ENCODE measurements at regions not wholly inside any gene's neighbourhood (a gene's known extent, or its start where the extent isn't known, plus 50 kb on each side); places are given as distances from the start of the nearest gene placed in this dataset.

- Mint-ChIP-seq H3K36me3 (no peaks in the 10 kb centered on the region), H3K4me1 (no peaks in the 10 kb centered on the region), H3K9me3 (peaks cover 0 to 10% (median 2%) of the 10 kb centered on the region in 11 donors), H3K27me3 (no peaks in the 10 kb centered on the region), H3K4me3 (no peak overlapping the region), H3K27ac (no peak overlapping the region)
- DNase-seq (no peak), ATAC-seq (no peak)
- no peaks in the 10 kb centered on the region for H3K27me3 ChIP-seq (ENCODE audit: control insufficient read depth in 2 of 2, insufficient read depth in 2 of 2, low read length in 2 of 2)
- ChIA-PET CTCF (no interaction called here), POLR2A (no interaction called here)
- intact Hi-C loops (cut with micrococcal nuclease): no loop called here
- no peaks in the 10 kb centered on the region for H3K4me1 ChIP-seq (ENCODE audit: control insufficient read depth in 2 of 2, insufficient read depth in 2 of 2, low read length in 2 of 2)
- H3K36me3 ChIP-seq (ENCODE audit: control insufficient read depth in 2 of 3, insufficient read depth in 3 of 3, low read length in 3 of 3): no peaks in the 10 kb centered on the region
- H3K27ac ChIP-seq (ENCODE audit: low read depth, low read length): no peak overlapping the region
- H3K4me3 ChIP-seq (ENCODE audit: low read length): no peak overlapping the region
- no peaks in the 10 kb centered on the region for H3K9me3 ChIP-seq (ENCODE audit: control insufficient read depth in 2 of 3, low read length in 3 of 3)
Measured at GRCh38 chr7:49639068-49639593, 134.3 kb upstream of the VWC2 start.

- no peak overlapping the region for H3K27ac ChIP-seq (ENCODE audit: low read depth, low read length)
- H3K4me1 Mint-ChIP-seq: no peaks in the 10 kb centered on the region
- no peaks in the 10 kb centered on the region for H3K27me3 ChIP-seq (ENCODE audit: control insufficient read depth in 2 of 2, insufficient read depth in 2 of 2, low read length in 2 of 2)
- H3K27ac Mint-ChIP-seq: no peak overlapping the region
- no peaks in the 10 kb centered on the region for H3K36me3 ChIP-seq (ENCODE audit: control insufficient read depth in 2 of 3, insufficient read depth in 3 of 3, low read length in 3 of 3)
- POLR2A ChIA-PET: no interaction called here
- no peaks in the 10 kb centered on the region for H3K36me3 Mint-ChIP-seq
- ATAC-seq (no peak), DNase-seq (no peak)
- H3K4me3 Mint-ChIP-seq: no peak overlapping the region
- no peaks in the 10 kb centered on the region for H3K27me3 Mint-ChIP-seq
- H3K9me3 ChIP-seq (ENCODE audit: control insufficient read depth in 2 of 3, low read length in 3 of 3): no peaks in the 10 kb centered on the region
- intact Hi-C loops (cut with micrococcal nuclease): no loop called here
- CTCF ChIA-PET: no interaction called here
- H3K4me1 ChIP-seq (ENCODE audit: control insufficient read depth in 2 of 2, insufficient read depth in 2 of 2, low read length in 2 of 2): no peaks in the 10 kb centered on the region
- no peak overlapping the region for H3K4me3 ChIP-seq (ENCODE audit: low read length)
- H3K9me3 Mint-ChIP-seq: peaks cover 0 to 10% (median 2%) of the 10 kb centered on the region in 11 donors
Measured at GRCh38 chr7:49639808-49640207, 133.6 kb upstream of the VWC2 start.

GRCh38 chr7:49643321-49643720, 130.1 kb upstream of the VWC2 start:
- Histone ChIP-seq H3K27me3 (ENCODE audit: control insufficient read depth in 2 of 2, insufficient read depth in 2 of 2, low read length in 2 of 2) (no peaks in the 10 kb centered on the region), H3K36me3 (ENCODE audit: control insufficient read depth in 2 of 3, insufficient read depth in 3 of 3, low read length in 3 of 3) (no peaks in the 10 kb centered on the region), H3K4me3 (ENCODE audit: low read length) (no peak overlapping the region), H3K9me3 (ENCODE audit: control insufficient read depth in 2 of 3, low read length in 3 of 3) (no peaks in the 10 kb centered on the region), H3K4me1 (ENCODE audit: control insufficient read depth in 2 of 2, insufficient read depth in 2 of 2, low read length in 2 of 2) (no peaks in the 10 kb centered on the region), H3K27ac (ENCODE audit: low read depth, low read length) (no peak overlapping the region)
- Mint-ChIP-seq H3K4me1 (no peaks in the 10 kb centered on the region), H3K9me3 (peaks cover 0 to 6% (median under 1%) of the 10 kb centered on the region in 11 donors), H3K27ac (no peak overlapping the region), H3K36me3 (no peaks in the 10 kb centered on the region), H3K27me3 (no peaks in the 10 kb centered on the region), H3K4me3 (no peak overlapping the region)
- intact Hi-C loops (cut with micrococcal nuclease): no loop called here
- ATAC-seq (no peak), DNase-seq (no peak)
- ChIA-PET POLR2A (no interaction called here), CTCF (no interaction called here)

- Mint-ChIP-seq H3K27ac (no peak overlapping the region), H3K4me1 (no peaks in the 10 kb centered on the region), H3K27me3 (no peaks in the 10 kb centered on the region), H3K4me3 (no peak overlapping the region), H3K9me3 (peaks cover 0 to 6% (median 0%) of the 10 kb centered on the region in 11 donors), H3K36me3 (no peaks in the 10 kb centered on the region)
- Histone ChIP-seq H3K27ac (ENCODE audit: low read depth, low read length) (no peak overlapping the region), H3K4me1 (ENCODE audit: control insufficient read depth in 2 of 2, insufficient read depth in 2 of 2, low read length in 2 of 2) (no peaks in the 10 kb centered on the region), H3K4me3 (ENCODE audit: low read length) (no peak overlapping the region), H3K9me3 (ENCODE audit: control insufficient read depth in 2 of 3, low read length in 3 of 3) (no peaks in the 10 kb centered on the region), H3K36me3 (ENCODE audit: control insufficient read depth in 2 of 3, insufficient read depth in 3 of 3, low read length in 3 of 3) (no peaks in the 10 kb centered on the region), H3K27me3 (ENCODE audit: control insufficient read depth in 2 of 2, insufficient read depth in 2 of 2, low read length in 2 of 2) (no peaks in the 10 kb centered on the region)
- ATAC-seq (no peak), DNase-seq (no peak)
- ChIA-PET POLR2A (no interaction called here), CTCF (no interaction called here)
- intact Hi-C loops (cut with micrococcal nuclease): no loop called here
Measured at GRCh38 chr7:49643736-49644135, 129.7 kb upstream of the VWC2 start.

- no peaks in the 10 kb centered on the region for H3K9me3 ChIP-seq (ENCODE audit: control insufficient read depth in 2 of 3, low read length in 3 of 3)
- no peaks in the 10 kb centered on the region for H3K27me3 ChIP-seq (ENCODE audit: control insufficient read depth in 2 of 2, insufficient read depth in 2 of 2, low read length in 2 of 2)
- POLR2A ChIA-PET: no interaction called here
- no peak overlapping the region for H3K27ac ChIP-seq (ENCODE audit: low read depth, low read length)
- H3K36me3 ChIP-seq (ENCODE audit: control insufficient read depth in 2 of 3, insufficient read depth in 3 of 3, low read length in 3 of 3): no peaks in the 10 kb centered on the region
- intact Hi-C loops (cut with micrococcal nuclease): no loop called here
- no peaks in the 10 kb centered on the region for H3K4me1 ChIP-seq (ENCODE audit: control insufficient read depth in 2 of 2, insufficient read depth in 2 of 2, low read length in 2 of 2)
- Mint-ChIP-seq H3K27me3 (peaks cover 0 to 5% (median 4%) of the 10 kb centered on the region in 5 donors), H3K4me1 (no peaks in the 10 kb centered on the region), H3K36me3 (no peaks in the 10 kb centered on the region), H3K27ac (no peak overlapping the region), H3K4me3 (no peak overlapping the region), H3K9me3 (peaks cover 0 to 7% (median 2%) of the 10 kb centered on the region in 11 donors)
- no peak overlapping the region for H3K4me3 ChIP-seq (ENCODE audit: low read length)
- ATAC-seq: no peak
- CTCF ChIA-PET: no interaction called here
- no peak for DNase-seq
Measured at GRCh38 chr7:49644396-49645166, 128.9 kb upstream of the VWC2 start.

- no peak overlapping the region for H3K27ac ChIP-seq (ENCODE audit: low read depth, low read length)
- Mint-ChIP-seq H3K9me3 (peaks cover 0 to 12% (median 3%) of the 10 kb centered on the region in 11 donors), H3K4me3 (no peak overlapping the region), H3K36me3 (no peaks in the 10 kb centered on the region), H3K27me3 (peaks cover 0 to 5% (median 4%) of the 10 kb centered on the region in 5 donors), H3K4me1 (no peaks in the 10 kb centered on the region), H3K27ac (no peak overlapping the region)
- no peak overlapping the region for H3K4me3 ChIP-seq (ENCODE audit: low read length)
- H3K4me1 ChIP-seq (ENCODE audit: control insufficient read depth in 2 of 2, insufficient read depth in 2 of 2, low read length in 2 of 2): no peaks in the 10 kb centered on the region
- no peaks in the 10 kb centered on the region for H3K9me3 ChIP-seq (ENCODE audit: control insufficient read depth in 2 of 3, low read length in 3 of 3)
- intact Hi-C loops (cut with micrococcal nuclease): no loop called here
- DNase-seq (no peak), ATAC-seq (no peak)
- CTCF ChIA-PET: no interaction called here
- no peaks in the 10 kb centered on the region for H3K36me3 ChIP-seq (ENCODE audit: control insufficient read depth in 2 of 3, insufficient read depth in 3 of 3, low read length in 3 of 3)
- POLR2A ChIA-PET: no interaction called here
- H3K27me3 ChIP-seq (ENCODE audit: control insufficient read depth in 2 of 2, insufficient read depth in 2 of 2, low read length in 2 of 2): no peaks in the 10 kb centered on the region
Measured at GRCh38 chr7:49645296-49645695, 128.1 kb upstream of the VWC2 start.

- intact Hi-C loops (cut with micrococcal nuclease): no loop called here
- ChIA-PET CTCF (interaction anchor here (0.6 kb wide), 1 partner anchor 1012 kb away, joined by 3 read pairs; no protein-coding TSS in a partner anchor), POLR2A (interaction anchor here (0.6 kb wide), 1 partner anchor 24 kb away, joined by 3 read pairs; no protein-coding TSS in a partner anchor)
- no peak overlapping the region for H3K27ac Mint-ChIP-seq
- no peaks in the 10 kb centered on the region for H3K4me1 Mint-ChIP-seq
- Histone ChIP-seq H3K27me3 (ENCODE audit: control insufficient read depth in 2 of 2, insufficient read depth in 2 of 2, low read length in 2 of 2) (no peaks in the 10 kb centered on the region), H3K9me3 (ENCODE audit: control insufficient read depth in 2 of 3, low read length in 3 of 3) (no peaks in the 10 kb centered on the region), H3K4me3 (ENCODE audit: low read length) (no peak overlapping the region), H3K27ac (ENCODE audit: low read depth, low read length) (no peak overlapping the region), H3K4me1 (ENCODE audit: control insufficient read depth in 2 of 2, insufficient read depth in 2 of 2, low read length in 2 of 2) (no peaks in the 10 kb centered on the region), H3K36me3 (ENCODE audit: control insufficient read depth in 2 of 3, insufficient read depth in 3 of 3, low read length in 3 of 3) (no peaks in the 10 kb centered on the region)
- H3K27me3 Mint-ChIP-seq: no peaks in the 10 kb centered on the region
- H3K9me3 Mint-ChIP-seq: peaks cover 0 to 4% (median 2%) of the 10 kb centered on the region in 11 donors
- no peak overlapping the region for H3K4me3 Mint-ChIP-seq
- no peak for DNase-seq
- H3K36me3 Mint-ChIP-seq: no peaks in the 10 kb centered on the region
- no peak for ATAC-seq
Measured at GRCh38 chr7:49660170-49660783, 113.2 kb upstream of the VWC2 start.
